ENCODE measurements at regions not wholly inside any gene's neighbourhood (a gene's known extent, or its start where the extent isn't known, plus 50 kb on each side); places are given as distances from the start of the nearest gene placed in this dataset.

DNA sequence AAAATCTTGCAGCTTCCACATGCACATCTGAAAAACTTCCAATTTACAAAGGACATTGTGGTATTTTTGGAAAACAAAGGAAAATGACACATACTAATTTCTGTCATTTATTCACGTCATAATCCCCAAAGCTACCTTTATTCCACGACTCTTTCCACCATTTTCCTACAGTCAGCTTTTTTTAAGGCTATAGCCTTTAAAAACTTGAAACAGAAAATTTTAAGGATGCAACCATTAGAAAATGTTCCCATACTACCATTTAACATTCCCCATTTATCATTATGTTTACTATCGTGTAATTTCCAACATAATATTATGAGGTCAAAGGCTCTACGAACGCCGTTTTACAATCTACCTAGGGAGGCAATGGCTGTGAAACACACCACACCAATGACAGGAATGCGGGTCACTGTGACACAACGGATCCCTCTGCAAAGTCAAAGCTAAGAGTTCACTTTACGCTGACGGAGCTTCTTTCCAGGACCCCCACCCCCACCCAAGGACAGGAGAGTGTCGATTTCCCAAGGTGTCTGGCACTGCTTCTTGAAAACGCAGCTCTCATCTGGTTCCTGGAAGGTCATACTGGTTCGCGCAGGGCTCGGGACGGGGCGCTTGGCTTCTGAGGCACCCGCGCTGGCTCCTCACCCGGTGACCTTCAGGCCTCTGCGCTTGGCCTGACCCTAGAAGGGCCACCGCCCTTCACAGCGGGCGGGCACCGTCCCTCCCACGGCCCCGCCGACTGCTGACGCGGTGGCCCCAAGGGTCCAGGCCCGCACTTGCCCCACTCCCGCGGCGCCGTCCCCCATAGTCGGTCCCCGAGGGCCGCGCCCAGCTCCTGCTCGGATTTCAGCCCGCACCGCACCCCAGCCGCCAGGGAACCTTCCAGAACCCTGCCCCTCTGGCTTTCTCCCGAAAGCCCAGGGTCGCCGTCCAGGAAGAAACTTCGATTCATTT is 50.5 kb upstream of the ATF3 start:
- peak; percentile 40 for DNase-seq (ENCODE audit: low spot score)

DNA sequence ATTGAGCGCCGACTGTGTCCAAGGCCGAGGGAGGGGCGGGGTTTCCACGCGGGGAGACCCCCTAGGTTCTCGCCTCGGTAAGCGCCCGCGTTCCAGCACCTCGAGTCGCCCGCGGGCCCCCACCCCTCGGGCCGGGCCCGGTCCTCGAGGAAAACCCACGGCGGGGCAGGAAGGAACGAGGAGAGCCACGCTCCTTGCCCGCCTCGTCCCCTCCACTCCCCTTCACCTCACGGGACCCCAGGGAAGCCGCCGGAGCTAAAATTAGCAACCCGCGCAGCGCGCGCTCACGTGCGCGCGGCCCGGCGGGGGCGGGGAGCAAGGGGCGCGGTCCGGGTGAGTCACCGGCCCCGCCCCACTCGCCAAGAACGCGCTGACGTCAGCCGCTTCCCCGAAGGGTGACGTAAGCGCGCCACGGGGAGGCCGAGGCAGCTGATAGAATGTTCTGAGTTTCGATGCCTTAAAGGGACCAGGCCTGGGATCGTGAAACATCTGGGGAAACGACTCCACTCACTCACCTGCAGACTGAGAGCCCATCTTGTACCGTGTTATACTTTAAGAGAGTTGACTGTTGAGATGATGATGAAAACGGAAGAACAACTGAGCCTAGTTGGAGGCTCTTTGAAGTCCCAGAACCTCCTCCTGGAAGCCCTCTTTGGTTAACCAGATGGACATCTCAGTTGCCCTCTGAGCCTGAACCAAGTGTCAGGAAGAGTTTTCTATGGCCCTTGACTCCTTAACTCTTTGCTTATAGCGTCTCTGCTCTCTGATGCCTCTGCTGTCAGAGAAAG is 49.7 kb upstream of the ATF3 start:
- peak; percentile 90 for DNase-seq (ENCODE audit: low spot score)
